Middle frontal gyrus (tissue), 1 donor: ENCODE measurements at regions not wholly inside any gene's neighbourhood (a gene's known extent, or its start where the extent isn't known, plus 50 kb on each side); places are given as distances from the start of the nearest gene placed in this dataset.
"Not testable (repeated sequence)": the region's sequence is repeated elsewhere in the genome, so short reads cannot be mapped to it uniquely, and the experiment has no call there.

Experiments used
- DNase-seq: peaks from one replicate; pipeline ENCODE4 v3.0.0-alpha.2; 2015; ENCODE audit warnings: low spot score; ENCODE audit errors: extremely low spot score

DNA sequence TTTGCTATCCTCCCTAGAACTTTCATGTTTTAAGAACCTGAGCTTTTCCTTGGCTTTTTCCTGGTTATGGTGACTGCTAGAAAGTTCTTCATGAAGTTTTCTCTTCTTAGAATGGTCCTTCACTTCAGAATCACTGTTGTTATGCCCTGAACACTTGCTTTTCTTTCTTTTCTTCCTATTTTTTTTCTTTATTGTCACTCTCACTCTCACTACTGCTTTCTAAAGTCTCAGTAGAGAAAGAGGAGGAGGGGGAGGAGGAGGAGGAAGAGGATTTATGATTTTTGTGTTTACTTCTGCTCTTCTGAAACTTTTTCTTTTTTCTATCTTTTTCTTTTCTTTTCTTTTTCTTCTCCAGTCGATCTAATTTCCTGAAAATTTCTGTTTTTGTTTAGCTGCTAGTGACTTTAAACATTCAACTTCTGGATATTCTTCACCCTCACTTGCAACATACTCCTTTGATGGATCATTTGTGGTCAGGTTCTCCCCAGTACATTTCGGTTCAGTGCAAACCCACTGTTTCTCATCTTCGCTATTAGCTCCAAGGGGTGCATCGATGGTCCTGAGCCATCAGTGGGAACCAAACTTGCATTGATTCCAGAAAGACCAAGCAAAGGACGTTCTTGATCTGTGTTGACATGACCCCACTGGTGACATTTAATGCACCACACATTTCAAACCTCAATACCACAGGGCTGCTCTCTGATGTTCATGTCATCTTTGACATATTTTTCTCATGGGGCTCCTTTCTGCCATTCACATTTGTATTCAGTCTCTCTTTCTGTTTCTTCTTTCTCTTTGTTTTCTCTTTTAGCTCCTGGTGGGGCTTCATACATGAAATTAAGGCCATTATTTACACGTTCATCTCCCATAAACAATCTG lies 81.6 kb upstream of the HAND1 start:
- no peak for DNase-seq

GRCh38 chr5:154557548-154557947 lies 79.5 kb upstream of the HAND1 start:
- no peak for DNase-seq

DNA sequence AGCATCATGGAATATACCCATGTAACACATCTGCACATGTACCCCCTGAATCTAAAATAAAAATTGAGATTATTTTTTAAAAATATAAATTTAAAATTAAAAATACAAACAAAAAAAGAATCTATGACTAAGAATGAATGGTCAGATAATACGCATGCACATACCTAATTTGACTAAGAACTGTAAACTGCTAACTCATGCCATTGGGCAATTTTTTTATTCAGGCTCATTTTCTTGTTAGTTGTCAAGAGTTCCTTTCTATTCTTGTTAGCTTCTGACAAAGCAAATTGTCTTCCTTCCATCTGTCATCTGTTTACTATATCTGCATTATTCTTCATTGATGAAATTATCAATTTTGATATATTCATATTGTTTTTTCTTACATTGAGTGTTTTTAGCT lies 69.5 kb upstream of the HAND1 start:
- no peak for DNase-seq

DNA sequence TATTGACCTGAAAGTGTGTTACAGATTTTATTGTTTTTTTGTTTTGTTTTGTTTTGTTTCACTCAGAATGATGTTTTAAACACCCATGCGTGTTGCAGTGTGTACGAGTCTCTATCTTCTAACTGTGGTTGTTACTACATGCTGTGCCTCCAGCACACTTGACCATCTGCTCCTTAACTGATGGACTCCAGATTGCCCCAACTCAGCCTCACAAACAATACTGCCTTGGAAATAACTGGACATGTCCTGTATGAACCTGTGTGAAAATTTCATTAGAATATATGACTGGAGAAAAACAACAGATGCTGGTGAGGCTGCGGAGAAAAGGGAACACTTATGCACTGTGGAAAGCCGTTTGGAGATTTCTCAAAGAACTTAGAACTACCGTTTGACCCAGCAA lies 68.7 kb upstream of the HAND1 start:
- no peak for DNase-seq

GRCh38 chr5:154544646-154545045 lies 66.6 kb upstream of the HAND1 start:
- no peak for DNase-seq

GRCh38 chr5:154543380-154543779 lies 65.4 kb upstream of the HAND1 start:
- no peak for DNase-seq

GRCh38 chr5:154542581-154542980 lies 64.6 kb upstream of the HAND1 start:
- DNase-seq: no peak

DNA sequence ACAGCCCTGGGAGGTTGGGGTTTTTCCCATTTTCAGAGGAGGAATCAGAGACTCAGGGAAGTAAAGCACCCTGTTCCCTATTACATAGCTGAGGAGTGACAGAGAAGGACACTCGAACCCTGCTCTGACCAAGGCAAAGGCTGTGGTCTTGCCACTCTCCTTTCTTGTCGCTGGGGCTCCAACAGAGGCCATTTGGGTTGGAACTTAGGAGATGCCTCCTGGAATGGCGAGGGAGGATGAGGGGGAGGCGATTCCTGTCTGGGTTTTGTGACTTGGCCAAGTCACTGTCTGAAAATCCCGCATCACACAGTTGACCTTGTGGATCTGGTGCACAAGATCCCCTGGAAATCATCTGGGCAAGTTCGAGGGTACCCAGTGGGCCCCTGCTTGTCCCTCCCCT lies 64.0 kb upstream of the HAND1 start:
- no peak for DNase-seq

DNA sequence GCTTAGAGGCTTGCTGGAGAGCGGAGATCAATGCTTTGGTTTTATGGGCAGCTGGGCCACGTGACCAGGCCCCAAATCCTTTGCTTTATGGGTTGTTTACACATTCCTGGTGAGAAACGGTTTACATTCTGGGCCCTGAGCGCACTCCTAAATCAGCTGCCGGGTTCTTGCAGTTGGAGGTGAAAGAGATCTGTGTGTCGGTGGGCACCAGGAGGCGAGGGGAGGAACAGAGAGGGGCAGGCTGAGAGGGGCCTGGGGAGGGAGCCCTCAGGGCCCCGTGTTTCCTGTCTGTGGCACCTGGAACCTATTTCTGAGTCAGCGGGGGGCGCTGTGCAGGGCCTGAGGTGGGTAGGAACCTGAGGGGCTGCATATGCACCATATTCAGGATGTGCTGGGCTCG lies 63.5 kb upstream of the HAND1 start:
- no peak for DNase-seq

GRCh38 chr5:154540600-154540999 lies 62.6 kb upstream of the HAND1 start:
- no peak for DNase-seq

GRCh38 chr5:154538492-154538891 lies 60.5 kb upstream of the HAND1 start:
- DNase-seq: no peak

DNA sequence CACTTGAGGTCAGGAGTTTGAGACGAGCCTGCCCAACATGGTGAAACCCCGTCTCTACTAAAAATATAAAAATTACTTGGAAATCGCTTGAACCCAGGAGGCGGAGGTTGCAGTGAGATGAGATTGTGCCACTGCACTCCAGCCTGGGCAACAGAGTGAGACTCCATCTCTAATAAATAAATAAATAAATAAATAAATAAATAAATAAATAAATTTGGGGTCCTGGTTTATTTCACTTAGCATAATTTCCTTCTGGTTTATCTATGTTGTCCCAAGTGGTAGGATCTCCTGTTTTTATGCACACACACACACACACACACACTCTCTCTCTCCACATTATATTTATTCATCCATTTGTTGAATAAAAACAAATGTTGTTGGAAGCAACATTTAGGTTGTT lies 58.4 kb upstream of the HAND1 start:
- not testable (repeated sequence) for DNase-seq

DNA sequence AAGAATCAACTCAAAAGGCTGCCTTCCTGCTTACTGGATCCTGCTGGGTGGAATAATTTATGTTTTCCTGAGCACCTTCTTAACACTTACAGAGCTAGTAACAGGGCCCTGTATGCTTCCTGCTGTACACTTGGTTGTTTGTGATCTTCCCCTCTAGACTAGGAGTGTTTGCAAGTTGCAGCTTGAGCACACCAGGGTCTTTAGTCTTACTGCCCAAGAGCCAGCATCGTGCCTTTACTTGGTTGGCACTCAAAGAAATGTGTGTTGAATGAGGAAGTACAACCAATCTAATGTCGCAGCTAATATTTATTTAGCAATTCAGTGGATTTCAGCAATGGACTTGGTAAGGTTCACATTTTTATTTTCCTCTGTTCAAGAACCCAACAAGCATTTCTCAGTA lies 57.5 kb upstream of the HAND1 start:
- DNase-seq: no peak

DNA sequence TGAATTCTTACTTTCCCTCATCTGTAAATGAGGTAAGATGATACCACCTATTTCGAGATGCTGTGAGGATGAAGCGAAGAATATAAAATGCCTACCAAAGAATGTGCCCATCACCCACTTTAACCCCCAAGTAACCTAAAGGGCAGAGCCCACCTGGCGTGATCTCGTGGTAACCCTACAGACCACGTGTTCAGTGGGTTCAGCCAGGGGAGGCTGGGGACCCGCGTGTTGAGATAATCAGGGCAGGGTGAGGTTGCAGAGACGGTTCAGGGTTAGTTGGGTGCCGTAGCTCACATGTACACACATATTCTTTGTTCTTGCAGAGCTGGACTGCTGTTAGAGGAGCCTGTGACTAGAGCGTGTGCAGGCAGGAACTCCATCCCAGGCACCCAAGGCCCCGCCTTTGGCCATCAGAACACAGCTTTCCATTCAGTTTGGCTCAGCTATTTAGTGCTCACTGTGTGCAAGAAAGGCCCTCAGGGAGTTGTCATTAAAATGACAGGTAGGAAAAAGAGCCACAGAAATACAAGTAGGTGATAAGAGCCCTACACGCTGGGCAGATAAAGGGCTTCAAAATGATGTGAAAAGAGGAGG lies 56.5 kb upstream of the HAND1 start:
- no peak for DNase-seq

DNA sequence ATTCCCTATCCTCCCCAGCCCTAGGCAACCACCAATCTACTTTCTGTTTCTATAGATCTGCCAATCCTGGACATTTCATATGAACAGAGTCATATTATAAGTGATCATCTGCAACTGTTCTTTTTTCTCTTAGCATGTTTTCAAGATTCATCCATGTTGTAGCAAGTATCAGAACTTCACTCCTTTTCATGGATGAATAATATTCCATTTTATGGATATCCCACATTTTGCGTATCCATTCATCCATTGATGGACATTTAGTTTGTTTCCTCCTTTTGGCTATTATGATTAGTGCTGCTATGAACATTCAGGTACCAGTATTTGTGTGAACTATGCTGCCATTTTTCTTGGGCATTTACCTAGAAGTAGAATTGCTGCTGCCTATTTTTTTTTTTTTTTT lies 51.3 kb upstream of the HAND1 start:
- no peak for DNase-seq

DNA sequence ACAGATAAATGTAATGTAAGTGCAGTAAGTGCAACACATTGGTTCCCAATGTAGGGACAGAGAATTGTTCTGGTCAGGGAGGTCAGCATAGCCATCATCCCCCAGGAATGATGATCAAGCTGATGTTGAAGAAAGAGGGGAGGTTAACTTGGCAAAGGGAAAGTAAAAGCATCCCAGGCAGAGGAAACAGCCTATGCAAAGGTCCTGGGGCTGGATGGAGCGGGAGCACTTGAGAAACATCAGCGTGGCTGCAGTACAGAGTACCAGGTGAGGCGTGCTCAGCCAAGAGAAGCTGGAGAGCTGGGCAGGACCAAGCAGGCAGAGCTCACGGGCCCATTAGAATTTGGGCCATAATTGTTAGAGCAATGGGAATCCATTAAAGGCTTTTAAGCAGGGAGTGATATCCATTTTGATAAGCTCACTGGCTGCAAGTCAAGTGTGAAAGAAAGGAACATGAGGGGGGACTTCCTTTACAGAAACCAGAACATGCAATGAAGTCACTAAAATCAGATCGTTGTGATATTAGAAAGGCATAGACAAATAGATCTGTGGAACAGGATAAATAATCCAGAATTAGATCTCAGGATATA lies 50.1 kb upstream of the HAND1 start:
- no peak for DNase-seq
